CD4-positive, CD25-positive, alpha-beta regulatory T cell (primary cell): ENCODE measurements at regions not wholly inside any gene's neighbourhood (a gene's known extent, or its start where the extent isn't known, plus 50 kb on each side); places are given as distances from the start of the nearest gene placed in this dataset.
"Not testable (repeated sequence)": the region's sequence is repeated elsewhere in the genome, so short reads cannot be mapped to it uniquely, and the experiment has no call there.

Experiments
- ATAC-seq, 2 donors: fragments of 150-1000 bp; cut with Tn5 transposase; one replicate each; pipeline ENCODE4 v1.10.0; 2021; ENCODE audit warnings: low read depth in 2 of 2, moderate number of reproducible peaks in 2 of 2, moderate library complexity in 1 of 2
- DNase-seq, 3 donors: peaks; one replicate each; pipeline versions ENCODE4 v3.0.0 to v3.0.0-alpha.2; 2012 to 2022; ENCODE audit warnings: mixed read lengths in 1 of 3
- H3K27ac ChIP-seq: one replicate; pipeline ENCODE4 v1.7.0; 2013; ENCODE audit warnings: mild to moderate bottlenecking, low read length; ENCODE audit not compliant: insufficient read depth, poor library complexity, severe bottlenecking
- H3K27me3 ChIP-seq: one replicate; pipeline ENCODE4 v1.7.0; 2013; ENCODE audit warnings: low read length; ENCODE audit not compliant: control insufficient read depth, insufficient read depth
- H3K36me3 ChIP-seq: one replicate; pipeline ENCODE4 v1.7.0; 2013; ENCODE audit warnings: mild to moderate bottlenecking, low read length, moderate library complexity; ENCODE audit not compliant: control insufficient read depth, insufficient read depth
- H3K4me1 ChIP-seq: 2 replicates; pipeline ENCODE4 v1.7.0; 2013; ENCODE audit warnings: mild to moderate bottlenecking, low read length; ENCODE audit not compliant: insufficient read depth, control insufficient read depth, poor library complexity, severe bottlenecking
- H3K4me3 ChIP-seq: one replicate; pipeline ENCODE4 v1.7.0; 2013; ENCODE audit warnings: low read depth, mild to moderate bottlenecking, low read length, moderate library complexity
- H3K9me3 ChIP-seq, 2 experiments: 1 replicate in 1 of 2; 2 replicates in 1 of 2; pipeline ENCODE4 v1.7.0; 2013; ENCODE audit warnings: low read length in 2 of 2, mild to moderate bottlenecking in 1 of 2, moderate library complexity in 1 of 2; ENCODE audit not compliant: control insufficient read depth in 2 of 2
- H3K27ac Mint-ChIP-seq, 3 donors: one replicate each; pipeline ENCODE4 v1.8.0; 2020 to 2022; ENCODE audit warnings: mild to moderate bottlenecking in 3 of 3, mixed read lengths in 3 of 3, moderate library complexity in 2 of 3
- H3K27me3 Mint-ChIP-seq: one replicate; pipeline ENCODE4 v1.8.0; 2022; ENCODE audit warnings: mild to moderate bottlenecking, mixed read lengths
- H3K36me3 Mint-ChIP-seq: one replicate; pipeline ENCODE4 v1.8.0; 2020; ENCODE audit warnings: mixed read lengths
- H3K4me1 Mint-ChIP-seq, 4 donors: one replicate each; pipeline ENCODE4 v1.8.0; 2020 to 2022; ENCODE audit warnings: mixed read lengths in 4 of 4, mild to moderate bottlenecking in 1 of 4
- H3K4me3 Mint-ChIP-seq, 4 donors: one replicate each; pipeline ENCODE4 v1.8.0; 2020 to 2022; ENCODE audit warnings: mild to moderate bottlenecking in 4 of 4, mixed read lengths in 4 of 4, moderate library complexity in 3 of 4
- H3K9me3 Mint-ChIP-seq, 7 donors: one replicate each; pipeline ENCODE4 v1.8.0; 2020 to 2022; ENCODE audit warnings: mixed read lengths in 7 of 7, mild to moderate bottlenecking in 3 of 7, moderate library complexity in 2 of 7

- H3K36me3 Mint-ChIP-seq, H3K4me3 Mint-ChIP-seq, H3K9me3 ChIP-seq, H3K27me3 Mint-ChIP-seq, H3K4me1 Mint-ChIP-seq, ATAC-seq, H3K36me3 ChIP-seq, H3K4me1 ChIP-seq, DNase-seq, H3K27me3 ChIP-seq, H3K27ac ChIP-seq, H3K4me3 ChIP-seq, H3K27ac Mint-ChIP-seq: not testable (repeated sequence)
- H3K9me3 Mint-ChIP-seq, result peaks cover 4 to 26% (median 15%) of the 10 kb centered on the region in 7 donors
These were observed 1103.1 kb downstream of the OTOL1 start for GRCh38 chr3:162599742-162600141.

- Histone ChIP-seq H3K27me3 (no peaks in the 10 kb centered on the region), H3K27ac (no peak overlapping the region), H3K9me3 (peaks cover 0 to 4% of the 10 kb centered on the region in 2 experiments), H3K4me1 (no peaks in the 10 kb centered on the region), H3K4me3 (no peak overlapping the region), H3K36me3 (no peaks in the 10 kb centered on the region)
- no peak for ATAC-seq
- no peak for DNase-seq
- Mint-ChIP-seq H3K4me3 (no peak overlapping the region), H3K27ac (no peak overlapping the region), H3K27me3 (no peaks in the 10 kb centered on the region), H3K4me1 (no peaks in the 10 kb centered on the region), H3K36me3 (no peaks in the 10 kb centered on the region), H3K9me3 (peaks cover 6 to 33% (median 17%) of the 10 kb centered on the region in 7 donors)
These were observed 1104.6 kb downstream of the OTOL1 start for GRCh38 chr3:162601101-162601670.

GRCh38 chr3:162602619-162603018, 1106.0 kb downstream of the OTOL1 start:
- DNase-seq (no peak), ATAC-seq (no peak)
- H3K4me3 Mint-ChIP-seq, result no peak overlapping the region
- peaks cover 6 to 33% (median 17%) of the 10 kb centered on the region in 7 donors for H3K9me3 Mint-ChIP-seq
- no peaks in the 10 kb centered on the region for H3K36me3 Mint-ChIP-seq
- H3K27me3 Mint-ChIP-seq, result no peaks in the 10 kb centered on the region
- Histone ChIP-seq H3K27me3 (no peaks in the 10 kb centered on the region), H3K4me3 (no peak overlapping the region), H3K27ac (no peak overlapping the region), H3K9me3 (peaks cover 0 to 2% of the 10 kb centered on the region in 2 experiments), H3K36me3 (no peaks in the 10 kb centered on the region), H3K4me1 (no peaks in the 10 kb centered on the region)
- no peak overlapping the region for H3K27ac Mint-ChIP-seq
- no peaks in the 10 kb centered on the region for H3K4me1 Mint-ChIP-seq

- Mint-ChIP-seq H3K9me3 (peaks cover 4 to 34% (median 17%) of the 10 kb centered on the region in 7 donors), H3K27ac (no peak overlapping the region), H3K27me3 (no peaks in the 10 kb centered on the region), H3K4me3 (no peak overlapping the region), H3K36me3 (no peaks in the 10 kb centered on the region), H3K4me1 (no peaks in the 10 kb centered on the region)
- no peak for DNase-seq
- H3K36me3 ChIP-seq, result no peaks in the 10 kb centered on the region
- no peak for ATAC-seq
- H3K4me1 ChIP-seq, result no peaks in the 10 kb centered on the region
- no peak overlapping the region for H3K4me3 ChIP-seq
- H3K27ac ChIP-seq, result no peak overlapping the region
- H3K27me3 ChIP-seq, result no peaks in the 10 kb centered on the region
- H3K9me3 ChIP-seq, result no peaks in the 10 kb centered on the region
These were observed 1109.1 kb downstream of the OTOL1 start for GRCh38 chr3:162605651-162606204.

- Mint-ChIP-seq H3K36me3 (no peaks in the 10 kb centered on the region), H3K27ac (no peak overlapping the region), H3K4me1 (no peaks in the 10 kb centered on the region), H3K9me3 (peaks cover 2 to 23% (median 7%) of the 10 kb centered on the region in 7 donors), H3K27me3 (no peaks in the 10 kb centered on the region), H3K4me3 (no peak overlapping the region)
- Histone ChIP-seq H3K9me3 (no peaks in the 10 kb centered on the region), H3K27me3 (no peaks in the 10 kb centered on the region), H3K27ac (no peak overlapping the region), H3K4me3 (no peak overlapping the region), H3K36me3 (no peaks in the 10 kb centered on the region), H3K4me1 (no peaks in the 10 kb centered on the region)
- DNase-seq (no peak), ATAC-seq (no peak)
These were observed 1113.7 kb downstream of the OTOL1 start for GRCh38 chr3:162610261-162610660.

- H3K27ac Mint-ChIP-seq, result no peak overlapping the region
- no peaks in the 10 kb centered on the region for H3K27me3 ChIP-seq
- no peaks in the 10 kb centered on the region for H3K36me3 ChIP-seq
- no peak for DNase-seq
- H3K9me3 ChIP-seq, result no peaks in the 10 kb centered on the region
- no peaks in the 10 kb centered on the region for H3K4me1 ChIP-seq
- no peak overlapping the region for H3K4me3 Mint-ChIP-seq
- no peak overlapping the region for H3K27ac ChIP-seq
- no peaks in the 10 kb centered on the region for H3K27me3 Mint-ChIP-seq
- no peaks in the 10 kb centered on the region for H3K36me3 Mint-ChIP-seq
- H3K4me3 ChIP-seq, result no peak overlapping the region
- no peak for ATAC-seq
- H3K9me3 Mint-ChIP-seq, result peaks cover 3 to 35% (median 8%) of the 10 kb centered on the region in 7 donors
- no peaks in the 10 kb centered on the region for H3K4me1 Mint-ChIP-seq
These were observed 1116.4 kb downstream of the OTOL1 start for GRCh38 chr3:162612991-162613390.

GRCh38 chr3:162626172-162626571, 1129.6 kb downstream of the OTOL1 start:
- no peaks in the 10 kb centered on the region for H3K4me1 Mint-ChIP-seq
- no peaks in the 10 kb centered on the region for H3K36me3 Mint-ChIP-seq
- H3K27me3 Mint-ChIP-seq, result no peaks in the 10 kb centered on the region
- DNase-seq (no peak), ATAC-seq (no peak)
- Histone ChIP-seq H3K9me3 (no peaks in the 10 kb centered on the region), H3K27me3 (no peaks in the 10 kb centered on the region), H3K4me1 (no peaks in the 10 kb centered on the region), H3K27ac (no peak overlapping the region), H3K4me3 (no peak overlapping the region), H3K36me3 (no peaks in the 10 kb centered on the region)
- H3K9me3 Mint-ChIP-seq, result peaks cover 0 to 15% (median 4%) of the 10 kb centered on the region in 7 donors
- H3K27ac Mint-ChIP-seq, result no peak overlapping the region
- no peak overlapping the region for H3K4me3 Mint-ChIP-seq

- Histone ChIP-seq H3K36me3 (no peaks in the 10 kb centered on the region), H3K4me3 (no peak overlapping the region), H3K4me1 (no peaks in the 10 kb centered on the region), H3K27ac (no peak overlapping the region), H3K9me3 (peaks cover 0 to 4% of the 10 kb centered on the region in 2 experiments), H3K27me3 (no peaks in the 10 kb centered on the region)
- Mint-ChIP-seq H3K9me3 (peaks cover 0 to 7% (median 2%) of the 10 kb centered on the region in 7 donors), H3K27me3 (no peaks in the 10 kb centered on the region), H3K4me1 (no peaks in the 10 kb centered on the region), H3K27ac (no peak overlapping the region), H3K36me3 (no peaks in the 10 kb centered on the region), H3K4me3 (no peak overlapping the region)
- ATAC-seq, result no peak
- DNase-seq, result no peak
These were observed 1131.9 kb downstream of the OTOL1 start for GRCh38 chr3:162628531-162628930.
